Heart right ventricle (tissue), 16 donors: ENCODE measurements at regions not wholly inside any gene's neighbourhood (a gene's known extent, or its start where the extent isn't known, plus 50 kb on each side); places are given as distances from the start of the nearest gene placed in this dataset.

Experiments used
- ATAC-seq, 8 donors: fragments of 200-7000 bp; cut with Tn5 transposase; one replicate each; pipeline ENCODE4 v1.9.1; 2020; ENCODE audit warnings: mild to moderate bottlenecking in 8 of 8, moderate library complexity in 8 of 8, moderate number of reproducible peaks in 1 of 8
- DNase-seq, 2 donors: peaks; one replicate each; pipeline ENCODE4 v3.0.0-alpha.2; 2020
- H3K27ac ChIP-seq, 10 donors: fragments of 200-600 bp; sonication (generic) in 2 of 10; one replicate each; pipeline versions ENCODE4 v1.5.0 to v1.8.0; 2020 to 2022; ENCODE audit warnings: mild to moderate bottlenecking in 3 of 10
- H3K27me3 ChIP-seq, 7 donors: fragments of 200-600 bp; one replicate each; pipeline ENCODE4 v1.8.0; 2021 to 2022; ENCODE audit warnings: mild to moderate bottlenecking in 2 of 7
- H3K36me3 ChIP-seq, 9 donors: fragments of 200-600 bp; sonication (generic) in 1 of 9; one replicate each; pipeline versions ENCODE4 v1.5.0 to v1.8.0; 2020 to 2022; ENCODE audit warnings: mild to moderate bottlenecking in 2 of 9
- H3K4me1 ChIP-seq, 9 donors: fragments of 200-600 bp; sonication (generic) in 1 of 9; one replicate each; pipeline versions ENCODE4 v1.5.0 to v1.8.0; 2020 to 2022; ENCODE audit warnings: mild to moderate bottlenecking in 4 of 9
- H3K4me3 ChIP-seq, 10 donors: fragments of 200-600 bp; sonication (generic) in 2 of 10; one replicate each; pipeline versions ENCODE4 v1.5.0 to v1.8.0; 2020 to 2022; ENCODE audit warnings: mild to moderate bottlenecking in 7 of 10, moderate library complexity in 2 of 10
- H3K9me3 ChIP-seq, 11 donors: fragments of 200-600 bp in 10 of 11; sonication (generic) in 2 of 11; one replicate each; pipeline versions ENCODE4 v1.5.0 to v1.8.0; 2013 to 2022; ENCODE audit warnings: mild to moderate bottlenecking in 2 of 11, control low read depth in 1 of 11, moderate library complexity in 1 of 11
- whole genome bisulfite sequencing, 2 donors: extraction: QIAGEN DNeasy Blood & Tissue Kit; methylation state at CpG; one replicate each; pipeline ENCODE4 v1.1.7; 2013; ENCODE audit warnings: inconsistent platforms in 1 of 2; 5-methylcytosine and 5-hydroxymethylcytosine counted together
- intact Hi-C, 10 donors: fragments of 100-400 bp; cut with DNase I; formaldehyde crosslinking; loops; one replicate each; pipeline versions ENCODE4 v1.11.1 to v1.14.2; 2022
- TF ChIP-seq, protein P1 (sequence below), 9 donors: fragments of 200-600 bp; sonication (generic) in 2 of 9; IDR thresholded peaks; one replicate each; pipeline versions ENCODE4 v1.5.0 to v1.8.0; 2021 to 2022; ENCODE audit warnings: antibody characterized with exemption in 9 of 9, mild to moderate bottlenecking in 5 of 9, moderate library complexity in 1 of 9
- donor health status: Arrhythmogenic right ventricular cardiomyopathy.
- donor health status: ischemic (EF 13 %, LVEDD 7.1; RV severe dilation, severe dysfunction).
- donor health status: healthy with polysubstance abuse.
- donor health status: DM: no; HTN: yes; CAD: no.
- donor health status: DM: no; HTN: no; CAD: no.
- donor health status: ischemic (EF 25% LVEDD 6.9; RV normal size, moderate dysfunction).
- donor health status: ischemic (EF 25% LVEDD 5.7; RV mildly dilated, moderate dysfunction).
- donor health status: healthy.
- donor health status: DM: yes; HTN: yes; CAD: no.
- donor health status: Ischemic cardiomyopathy.
- donor health status: ischemic (EF 35%, LVEDD 5.7; RV mildly dilated, moderate dysfunction).
- donor health status: nonischemic (EF 11% LVEDD 7.7; RV severe dilation, severe dysfunction).
- donor health status: DM: yes; HTN: yes; CAD: no.
- donor health status: PGD.
- donor health status: ischemic (EF 29% LVEDD 5.4; RV normal size, mild dysfunction).
- donor health status: nonischemic (EF 23%, LVEDD 6.1; RV moderate dilation, normal function).

GRCh38 chr3:182118066-182118465 is 406.3 kb downstream of the SOX2 start:
- Histone ChIP-seq H3K4me3 (no peak overlapping the region), H3K9me3 (no peaks in the 10 kb centered on the region), H3K27me3 (no peaks in the 10 kb centered on the region), H3K36me3 (no peaks in the 10 kb centered on the region), H3K4me1 (no peaks in the 10 kb centered on the region), H3K27ac (no peak overlapping the region)
- ATAC-seq: no peak
- TF ChIP-seq, protein P1, sequence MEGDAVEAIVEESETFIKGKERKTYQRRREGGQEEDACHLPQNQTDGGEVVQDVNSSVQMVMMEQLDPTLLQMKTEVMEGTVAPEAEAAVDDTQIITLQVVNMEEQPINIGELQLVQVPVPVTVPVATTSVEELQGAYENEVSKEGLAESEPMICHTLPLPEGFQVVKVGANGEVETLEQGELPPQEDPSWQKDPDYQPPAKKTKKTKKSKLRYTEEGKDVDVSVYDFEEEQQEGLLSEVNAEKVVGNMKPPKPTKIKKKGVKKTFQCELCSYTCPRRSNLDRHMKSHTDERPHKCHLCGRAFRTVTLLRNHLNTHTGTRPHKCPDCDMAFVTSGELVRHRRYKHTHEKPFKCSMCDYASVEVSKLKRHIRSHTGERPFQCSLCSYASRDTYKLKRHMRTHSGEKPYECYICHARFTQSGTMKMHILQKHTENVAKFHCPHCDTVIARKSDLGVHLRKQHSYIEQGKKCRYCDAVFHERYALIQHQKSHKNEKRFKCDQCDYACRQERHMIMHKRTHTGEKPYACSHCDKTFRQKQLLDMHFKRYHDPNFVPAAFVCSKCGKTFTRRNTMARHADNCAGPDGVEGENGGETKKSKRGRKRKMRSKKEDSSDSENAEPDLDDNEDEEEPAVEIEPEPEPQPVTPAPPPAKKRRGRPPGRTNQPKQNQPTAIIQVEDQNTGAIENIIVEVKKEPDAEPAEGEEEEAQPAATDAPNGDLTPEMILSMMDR (IDR thresholded peaks at IDR 0.05): no peak
- no peak for DNase-seq
- WGBS, 2 donors: 83 to 88% methylated on average over 4 of the region's 4 CpGs
- intact Hi-C loops: no loop called here

DNA sequence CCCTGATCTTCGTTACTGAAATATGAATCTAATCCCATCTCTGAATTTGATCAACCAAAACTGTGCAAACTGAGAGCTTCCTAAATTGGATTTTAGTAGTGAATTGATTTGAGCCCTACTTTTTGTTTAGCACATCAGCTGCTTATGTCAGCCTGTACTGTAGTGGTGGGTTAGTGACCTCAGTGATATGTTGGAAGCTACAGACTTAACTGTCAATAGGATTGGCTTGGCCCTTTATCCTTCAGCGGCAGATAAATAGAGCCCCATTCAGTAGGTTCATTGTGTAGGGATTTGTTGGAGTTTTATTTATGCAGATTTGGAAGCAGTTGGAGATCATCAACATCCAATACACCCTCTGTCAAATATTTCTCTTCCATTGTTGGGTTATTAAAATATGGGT is 409.7 kb downstream of the SOX2 start:
- TF ChIP-seq, protein P1 (IDR thresholded peaks at IDR 0.05): no peak
- no peak overlapping the region for H3K4me3 ChIP-seq
- no peaks in the 10 kb centered on the region for H3K27me3 ChIP-seq
- no peak overlapping the region for H3K27ac ChIP-seq
- no peaks in the 10 kb centered on the region for H3K36me3 ChIP-seq
- intact Hi-C loops: no loop called here
- ATAC-seq (no peak), DNase-seq (no peak)
- WGBS, 2 donors: 58 to 65% methylated on average over 2 of the region's 2 CpGs
- no peaks in the 10 kb centered on the region for H3K4me1 ChIP-seq
- H3K9me3 ChIP-seq: no peaks in the 10 kb centered on the region

GRCh38 chr3:182122779-182123178 is 411.1 kb downstream of the SOX2 start:
- no peaks in the 10 kb centered on the region for H3K9me3 ChIP-seq
- TF ChIP-seq, protein P1 (IDR thresholded peaks at IDR 0.05): no peak
- no peak for DNase-seq
- WGBS, 2 donors: 44 to 50% methylated on average over 3 of the region's 3 CpGs
- H3K36me3 ChIP-seq: no peaks in the 10 kb centered on the region
- no peak overlapping the region for H3K27ac ChIP-seq
- H3K4me3 ChIP-seq: no peak overlapping the region
- no peaks in the 10 kb centered on the region for H3K4me1 ChIP-seq
- intact Hi-C loops: no loop called here
- no peaks in the 10 kb centered on the region for H3K27me3 ChIP-seq
- ATAC-seq: no peak

GRCh38 chr3:182124187-182124586 is 412.5 kb downstream of the SOX2 start:
- TF ChIP-seq, protein P1 (IDR thresholded peaks at IDR 0.05): no peak
- DNase-seq (no peak), ATAC-seq (no peak)
- no peak overlapping the region for H3K4me3 ChIP-seq
- intact Hi-C loops: no loop called here
- no peaks in the 10 kb centered on the region for H3K9me3 ChIP-seq
- 88 to 94% methylated on average over 3 of the region's 3 CpGs for WGBS, 2 donors
- peaks cover 0 to 6% (median 0%) of the 10 kb centered on the region in 7 donors for H3K27me3 ChIP-seq
- H3K36me3 ChIP-seq: no peaks in the 10 kb centered on the region
- H3K27ac ChIP-seq: no peak overlapping the region
- H3K4me1 ChIP-seq: no peaks in the 10 kb centered on the region

DNA sequence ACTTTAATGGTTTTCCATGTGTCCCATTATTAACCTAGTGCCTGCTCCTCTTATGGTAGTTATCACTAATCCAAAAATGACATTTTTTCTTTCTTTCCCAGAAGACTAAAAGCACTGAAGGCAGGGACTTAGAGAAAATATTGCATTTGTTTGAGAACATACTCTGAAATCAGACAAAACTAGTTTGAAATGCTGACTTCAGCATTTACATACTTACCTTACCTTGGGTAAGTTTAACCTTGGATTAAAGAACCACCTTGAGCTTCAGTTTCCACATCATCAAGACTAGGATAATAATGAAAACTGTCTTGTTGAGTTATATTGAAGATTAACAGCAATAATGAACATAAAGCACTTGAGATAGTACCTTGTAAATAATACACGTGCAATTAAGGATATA is 413.0 kb downstream of the SOX2 start:
- peaks cover 0 to 6% (median 0%) of the 10 kb centered on the region in 7 donors for H3K27me3 ChIP-seq
- intact Hi-C loops: no loop called here
- no peak for ATAC-seq
- H3K9me3 ChIP-seq: no peaks in the 10 kb centered on the region
- no peaks in the 10 kb centered on the region for H3K36me3 ChIP-seq
- no peaks in the 10 kb centered on the region for H3K4me1 ChIP-seq
- H3K4me3 ChIP-seq: no peak overlapping the region
- 93 to 98% methylated on average over 1 of the region's 1 CpG for WGBS, 2 donors
- TF ChIP-seq, protein P1 (IDR thresholded peaks at IDR 0.05): no peak
- no peak overlapping the region for H3K27ac ChIP-seq
- DNase-seq: no peak
